ENCODE measurements at regions not wholly inside any gene's neighbourhood (a gene's known extent, or its start where the extent isn't known, plus 50 kb on each side); places are given as distances from the start of the nearest gene placed in this dataset.

- Histone ChIP-seq H3K4me3 (ENCODE audit: low read depth, low read length) (no peak overlapping the region), H3K36me3 (ENCODE audit: control insufficient read depth, insufficient read depth, low read length) (no peaks in the 10 kb centered on the region), H3K27me3 (ENCODE audit: control insufficient read depth, insufficient read depth, low read length) (peaks cover 5% of the 10 kb centered on the region)
- no peak for DNase-seq (ENCODE audit: low read depth)
- TF ChIP-seq, protein P1, sequence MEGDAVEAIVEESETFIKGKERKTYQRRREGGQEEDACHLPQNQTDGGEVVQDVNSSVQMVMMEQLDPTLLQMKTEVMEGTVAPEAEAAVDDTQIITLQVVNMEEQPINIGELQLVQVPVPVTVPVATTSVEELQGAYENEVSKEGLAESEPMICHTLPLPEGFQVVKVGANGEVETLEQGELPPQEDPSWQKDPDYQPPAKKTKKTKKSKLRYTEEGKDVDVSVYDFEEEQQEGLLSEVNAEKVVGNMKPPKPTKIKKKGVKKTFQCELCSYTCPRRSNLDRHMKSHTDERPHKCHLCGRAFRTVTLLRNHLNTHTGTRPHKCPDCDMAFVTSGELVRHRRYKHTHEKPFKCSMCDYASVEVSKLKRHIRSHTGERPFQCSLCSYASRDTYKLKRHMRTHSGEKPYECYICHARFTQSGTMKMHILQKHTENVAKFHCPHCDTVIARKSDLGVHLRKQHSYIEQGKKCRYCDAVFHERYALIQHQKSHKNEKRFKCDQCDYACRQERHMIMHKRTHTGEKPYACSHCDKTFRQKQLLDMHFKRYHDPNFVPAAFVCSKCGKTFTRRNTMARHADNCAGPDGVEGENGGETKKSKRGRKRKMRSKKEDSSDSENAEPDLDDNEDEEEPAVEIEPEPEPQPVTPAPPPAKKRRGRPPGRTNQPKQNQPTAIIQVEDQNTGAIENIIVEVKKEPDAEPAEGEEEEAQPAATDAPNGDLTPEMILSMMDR (IDR thresholded peaks at IDR 0.05; ENCODE audit: insufficient read depth, low read length, poor library complexity, severe bottlenecking) = no peak
Observed at GRCh38 chr10:125451319-125451718, 231.6 kb downstream of the TEX36 start.

DNA sequence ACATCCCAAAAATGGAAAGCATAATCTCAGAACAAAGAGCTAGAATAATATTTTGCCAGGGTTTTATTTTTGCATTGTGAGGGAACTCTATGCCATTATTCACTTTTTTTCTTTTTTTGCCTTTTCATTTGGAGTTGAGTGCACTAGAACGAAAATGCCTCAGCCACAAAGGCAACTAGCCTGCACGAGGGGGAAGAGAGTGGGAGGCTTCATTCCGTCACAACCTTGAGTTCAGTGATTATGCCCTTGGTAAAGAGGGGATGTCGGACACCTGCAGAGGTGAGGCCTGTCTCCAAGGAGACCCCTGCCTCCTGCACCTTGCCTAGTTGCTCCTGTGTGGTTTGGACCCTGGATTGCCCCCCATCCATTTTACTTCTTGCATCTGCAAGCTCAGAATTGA is 232.7 kb downstream of the TEX36 start:
- Histone ChIP-seq H3K27me3 (ENCODE audit: control insufficient read depth, insufficient read depth, low read length) (peaks cover 5% of the 10 kb centered on the region), H3K36me3 (ENCODE audit: control insufficient read depth, insufficient read depth, low read length) (no peaks in the 10 kb centered on the region), H3K4me3 (ENCODE audit: low read depth, low read length) (no peak overlapping the region)
- DNase-seq (ENCODE audit: low read depth) = no peak
- TF ChIP-seq, protein P1 (IDR thresholded peaks at IDR 0.05; ENCODE audit: insufficient read depth, low read length, poor library complexity, severe bottlenecking) = no peak

DNA sequence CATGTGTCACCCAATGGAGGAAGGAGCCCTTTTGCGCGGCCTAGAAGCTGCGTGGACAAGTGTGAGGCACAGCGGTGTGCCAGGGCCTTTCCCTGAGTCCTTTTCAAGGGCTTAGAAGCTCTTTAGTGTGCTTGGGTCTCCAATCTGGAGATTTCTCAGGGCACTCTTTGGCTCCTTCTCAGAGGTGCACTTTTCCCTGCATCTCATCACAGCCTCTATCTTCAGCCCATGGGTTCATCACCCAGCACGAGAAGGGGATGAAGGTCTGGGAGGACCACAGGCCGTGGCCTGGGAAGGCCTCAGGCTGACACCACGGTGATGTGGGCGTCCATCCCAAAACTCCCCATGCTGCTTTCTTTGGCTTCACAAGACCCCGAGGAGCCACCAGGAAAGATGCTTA is 233.4 kb downstream of the TEX36 start:
- no peak for DNase-seq (ENCODE audit: low read depth)
- H3K36me3 ChIP-seq (ENCODE audit: control insufficient read depth, insufficient read depth, low read length) = no peaks in the 10 kb centered on the region
- peaks cover 5% of the 10 kb centered on the region for H3K27me3 ChIP-seq (ENCODE audit: control insufficient read depth, insufficient read depth, low read length)
- H3K4me3 ChIP-seq (ENCODE audit: low read depth, low read length) = no peak overlapping the region
- TF ChIP-seq, protein P1 (IDR thresholded peaks at IDR 0.05; ENCODE audit: insufficient read depth, low read length, poor library complexity, severe bottlenecking) = no peak

GRCh38 chr10:125448596-125448995 is 234.4 kb downstream of the TEX36 start:
- Histone ChIP-seq H3K36me3 (ENCODE audit: control insufficient read depth, insufficient read depth, low read length) (no peaks in the 10 kb centered on the region), H3K4me3 (ENCODE audit: low read depth, low read length) (no peak overlapping the region), H3K27me3 (ENCODE audit: control insufficient read depth, insufficient read depth, low read length) (peaks cover 5% of the 10 kb centered on the region)
- DNase-seq (ENCODE audit: low read depth) = no peak
- TF ChIP-seq, protein P1 (IDR thresholded peaks at IDR 0.05; ENCODE audit: insufficient read depth, low read length, poor library complexity, severe bottlenecking) = peak; percentile 54

DNA sequence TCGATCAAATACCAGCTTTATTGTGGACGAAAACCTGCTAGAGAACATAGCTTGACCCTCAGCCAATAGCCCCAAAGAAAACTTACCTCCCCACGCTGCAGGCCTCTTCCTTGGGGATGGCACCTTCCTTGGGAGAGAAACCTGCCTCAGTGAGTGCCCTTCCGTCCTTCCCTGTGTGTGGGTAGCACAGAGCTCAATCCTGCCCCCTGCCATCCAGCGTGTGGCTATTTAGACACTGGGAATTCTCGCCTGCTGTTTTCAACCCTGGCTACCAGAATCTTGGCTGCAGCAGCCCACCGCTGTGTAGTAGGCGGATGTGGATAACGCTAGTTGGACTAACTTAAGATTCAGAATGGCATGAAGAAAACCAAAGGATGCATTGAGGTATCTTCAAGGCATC is 238.2 kb downstream of the TEX36 start:
- peaks cover under 1% of the 10 kb centered on the region for H3K27me3 ChIP-seq (ENCODE audit: control insufficient read depth, insufficient read depth, low read length)
- TF ChIP-seq, protein P1 (IDR thresholded peaks at IDR 0.05; ENCODE audit: insufficient read depth, low read length, poor library complexity, severe bottlenecking) = no peak
- no peak for DNase-seq (ENCODE audit: low read depth)
- no peaks in the 10 kb centered on the region for H3K36me3 ChIP-seq (ENCODE audit: control insufficient read depth, insufficient read depth, low read length)
- no peak overlapping the region for H3K4me3 ChIP-seq (ENCODE audit: low read depth, low read length)

- DNase-seq (ENCODE audit: low read depth) = no peak
- H3K36me3 ChIP-seq (ENCODE audit: control insufficient read depth, insufficient read depth, low read length) = no peaks in the 10 kb centered on the region
Observed at GRCh38 chr10:125442856-125443540, 240.0 kb downstream of the TEX36 start.

More at GRCh38 chr10:125442856-125443540, 240.0 kb downstream of the TEX36 start:
- Histone ChIP-seq H3K4me3 (ENCODE audit: low read depth, low read length) (no peak overlapping the region), H3K27me3 (ENCODE audit: control insufficient read depth, insufficient read depth, low read length) (no peaks in the 10 kb centered on the region)
- TF ChIP-seq, protein P1 (IDR thresholded peaks at IDR 0.05; ENCODE audit: insufficient read depth, low read length, poor library complexity, severe bottlenecking) = no peak

Measured in kidney epithelial cell (primary cell).